Kidney capillary endothelial cell (primary cell): ENCODE measurements at regions not wholly inside any gene's neighbourhood (a gene's known extent, or its start where the extent isn't known, plus 50 kb on each side); places are given as distances from the start of the nearest gene placed in this dataset.
A peak's percentile ranks its signal among the peaks of the same experiment; 100 is the strongest.

ENCODE experiments used
- DNase-seq: peaks from one replicate; pipeline ENCODE4 v3.0.0-alpha.2; 2018; ENCODE audit warnings: low spot score

- DNase-seq: no peak
Measured at GRCh38 chr9:99590410-99590809, 231.3 kb upstream of the NR4A3 start.

DNA sequence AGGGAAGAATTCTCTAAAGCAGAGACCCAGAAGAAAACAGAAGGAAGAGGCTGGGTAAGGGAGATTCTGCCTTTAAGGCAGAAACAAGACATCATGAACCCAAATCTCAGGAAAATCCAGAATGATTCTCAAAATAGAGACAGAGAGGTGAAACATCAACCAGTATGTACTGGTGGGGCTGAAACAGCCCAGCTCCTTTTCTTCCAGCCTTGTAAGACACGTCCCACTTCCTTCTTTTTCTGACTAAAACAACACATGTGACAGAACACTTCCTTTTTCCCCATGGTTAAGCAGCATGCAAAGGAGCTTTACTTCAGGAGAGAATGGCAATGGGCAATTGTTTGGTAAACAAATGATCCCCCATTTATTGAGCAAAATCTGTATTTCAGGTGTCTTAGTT is 230.8 kb upstream of the NR4A3 start:
- peak; percentile 31 for DNase-seq

- DNase-seq: no peak
Measured at GRCh38 chr9:99591770-99592169, 229.9 kb upstream of the NR4A3 start.

DNA sequence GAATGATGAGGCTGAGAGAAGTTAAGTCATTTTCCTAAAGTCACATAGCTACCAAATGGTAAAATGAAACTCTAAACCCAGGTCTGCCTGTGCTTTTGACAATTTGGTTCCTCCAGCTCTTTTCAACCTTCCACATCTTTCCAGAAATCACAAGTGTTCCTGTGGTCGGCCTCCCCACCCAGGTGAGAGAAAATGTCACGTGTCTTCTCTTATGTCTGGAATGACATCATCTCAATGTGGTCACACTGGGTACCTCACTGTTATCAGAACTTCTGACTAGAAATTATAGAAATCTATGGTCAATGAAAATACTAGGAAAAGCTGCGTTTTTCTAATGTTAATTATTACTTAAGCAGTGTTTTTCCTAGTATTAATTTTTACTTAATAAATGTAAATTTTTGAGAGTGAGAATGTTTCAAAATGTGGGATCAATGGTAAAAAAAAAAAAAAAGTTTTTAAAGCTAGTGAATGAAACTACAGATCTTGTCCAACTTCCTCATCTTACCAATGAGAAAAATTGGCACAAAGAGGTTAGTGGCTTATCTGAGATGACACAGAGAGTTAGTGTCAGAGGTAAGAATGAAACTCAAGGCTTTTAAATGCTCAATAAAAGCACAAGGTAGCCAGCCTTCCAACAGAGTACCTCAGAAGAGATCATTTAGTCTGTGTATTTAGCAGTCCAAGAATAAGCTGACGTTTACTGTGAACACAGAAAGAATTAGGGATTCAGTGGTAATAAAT is 228.7 kb upstream of the NR4A3 start:
- DNase-seq: no peak

GRCh38 chr9:99593610-99594009 is 228.1 kb upstream of the NR4A3 start:
- DNase-seq: no peak

DNA sequence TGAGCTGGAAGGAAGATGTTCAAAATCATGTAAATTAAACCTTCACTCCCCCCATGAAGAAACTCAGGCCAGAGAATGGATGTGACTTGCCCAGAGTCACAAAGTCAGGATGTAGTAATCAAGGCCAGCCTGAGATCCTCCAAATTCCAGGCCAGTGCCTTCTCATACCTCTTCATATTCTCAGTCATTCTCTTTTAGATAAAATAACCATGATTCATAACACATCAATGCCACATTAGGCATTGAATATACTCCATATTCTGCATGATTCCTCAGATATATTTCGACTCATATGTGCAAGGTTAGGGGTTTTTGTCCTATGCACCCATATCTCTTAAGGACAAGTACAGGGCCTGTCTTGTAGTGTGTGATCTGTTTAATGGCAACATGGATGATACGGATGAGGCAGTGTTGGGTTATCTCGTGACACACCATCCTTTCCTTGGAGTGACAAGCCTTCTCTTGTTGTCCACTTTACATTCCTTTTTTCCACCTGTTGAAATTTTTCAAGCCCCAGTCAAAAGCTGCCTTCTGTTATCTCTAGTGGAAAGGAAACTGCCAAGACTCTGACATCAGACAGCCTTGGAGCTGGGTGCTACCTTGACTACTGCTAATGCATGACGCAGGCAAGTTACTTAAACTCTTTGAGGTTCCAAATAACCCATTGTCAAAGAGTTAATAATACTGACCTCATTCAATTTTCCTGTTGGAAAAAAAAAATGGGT is 227.5 kb upstream of the NR4A3 start:
- DNase-seq: no peak

- no peak for DNase-seq
Measured at GRCh38 chr9:99595796-99596195, 225.9 kb upstream of the NR4A3 start.

- no peak for DNase-seq
Measured at GRCh38 chr9:99601571-99602111, 220.0 kb upstream of the NR4A3 start.

DNA sequence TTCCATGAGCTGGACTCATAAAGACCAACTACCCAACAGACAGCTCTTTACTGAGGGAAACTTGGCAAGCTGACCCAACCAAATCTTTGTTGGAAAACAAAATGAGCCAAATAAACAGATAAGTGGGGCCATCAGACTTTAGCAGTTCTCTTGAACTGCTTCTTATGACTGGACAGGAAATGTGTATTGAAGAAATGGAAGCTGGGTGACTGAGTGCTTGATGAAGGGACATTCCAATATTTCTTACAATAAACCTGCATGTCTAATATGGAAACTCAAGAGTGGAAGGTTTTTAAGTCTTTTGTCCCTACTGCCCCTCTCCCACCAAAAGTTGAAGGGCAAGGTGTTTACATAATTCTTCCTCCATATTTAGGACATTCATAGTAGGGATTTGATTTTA is 218.8 kb upstream of the NR4A3 start:
- DNase-seq: no peak

DNA sequence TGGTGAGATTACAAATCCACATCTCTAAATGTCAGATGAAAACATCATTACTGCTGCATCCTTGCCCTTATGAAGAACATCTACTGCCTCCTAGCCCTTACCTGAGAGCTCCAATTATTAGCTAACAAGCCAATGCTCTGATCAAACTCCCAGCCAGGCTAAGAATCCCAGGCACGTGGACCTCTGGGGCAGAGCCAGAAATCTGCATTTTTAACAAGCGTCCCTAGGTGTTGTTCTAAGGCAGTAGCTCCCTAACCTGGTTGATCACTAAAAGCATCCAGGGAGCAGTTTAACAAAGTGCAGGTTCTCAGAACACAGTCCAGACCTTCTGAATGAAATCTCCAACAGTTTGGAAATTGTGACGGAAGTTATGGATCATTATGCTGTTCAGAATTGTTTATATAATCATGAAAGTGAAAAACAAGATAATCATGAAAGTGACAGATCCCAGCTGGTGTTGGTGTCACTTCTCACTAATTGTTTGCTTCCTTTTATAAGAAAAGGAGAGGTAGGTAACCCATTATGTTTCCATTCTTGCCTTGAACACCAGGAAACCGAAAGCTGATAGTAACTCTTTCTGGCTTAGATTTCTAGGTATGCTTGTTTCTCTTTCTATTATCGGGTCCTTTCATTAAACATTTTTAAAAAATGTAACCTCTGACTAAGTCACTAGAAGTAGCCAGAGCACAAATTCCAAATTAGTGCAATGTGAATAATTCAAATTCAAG is 216.5 kb upstream of the NR4A3 start:
- DNase-seq: no peak

DNA sequence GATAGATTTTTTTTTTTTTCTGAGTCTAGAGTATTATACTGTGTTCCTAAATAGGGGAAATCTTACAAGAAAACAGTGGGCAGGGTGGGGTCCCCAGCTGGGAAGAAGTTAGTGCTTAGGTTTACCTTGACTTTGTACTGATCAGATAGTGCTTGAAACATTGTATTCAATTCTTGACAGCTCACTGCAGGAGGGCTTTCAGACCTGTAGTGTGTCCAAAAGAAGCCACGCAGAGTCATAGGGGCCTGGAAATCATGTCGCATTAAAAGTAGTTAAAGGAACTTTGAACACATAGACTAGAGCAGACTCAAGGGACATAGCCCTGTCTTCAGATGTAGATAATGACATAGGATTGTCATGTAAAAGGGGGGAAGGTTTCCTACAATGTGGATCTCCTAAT is 215.4 kb upstream of the NR4A3 start:
- DNase-seq: no peak

DNA sequence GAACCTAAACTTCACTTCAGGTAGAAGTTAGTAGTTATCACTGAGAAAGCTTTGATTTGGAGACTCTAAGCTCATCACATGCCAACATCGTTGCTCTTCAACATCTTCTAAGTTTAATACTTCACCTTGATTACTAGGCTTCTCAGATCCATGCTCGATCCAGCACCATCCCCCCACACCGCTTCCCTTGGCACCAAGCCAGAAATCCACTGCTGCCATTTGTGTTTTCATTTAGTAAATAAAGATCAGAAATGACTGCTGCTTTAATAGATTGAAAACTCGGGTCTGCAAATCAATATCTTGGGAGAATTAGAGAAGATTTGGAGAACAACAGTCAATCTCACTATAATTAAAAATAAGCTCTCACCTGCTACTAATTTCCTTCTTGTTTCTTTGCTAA is 214.7 kb upstream of the NR4A3 start:
- no peak for DNase-seq

GRCh38 chr9:99607842-99608448 is 213.7 kb upstream of the NR4A3 start:
- DNase-seq: no peak

GRCh38 chr9:99614341-99614740 is 207.3 kb upstream of the NR4A3 start:
- no peak for DNase-seq

- DNase-seq: no peak
Measured at GRCh38 chr9:99621040-99621439, 200.6 kb upstream of the NR4A3 start.

- no peak for DNase-seq
Measured at GRCh38 chr9:99622679-99623078, 199.0 kb upstream of the NR4A3 start.

DNA sequence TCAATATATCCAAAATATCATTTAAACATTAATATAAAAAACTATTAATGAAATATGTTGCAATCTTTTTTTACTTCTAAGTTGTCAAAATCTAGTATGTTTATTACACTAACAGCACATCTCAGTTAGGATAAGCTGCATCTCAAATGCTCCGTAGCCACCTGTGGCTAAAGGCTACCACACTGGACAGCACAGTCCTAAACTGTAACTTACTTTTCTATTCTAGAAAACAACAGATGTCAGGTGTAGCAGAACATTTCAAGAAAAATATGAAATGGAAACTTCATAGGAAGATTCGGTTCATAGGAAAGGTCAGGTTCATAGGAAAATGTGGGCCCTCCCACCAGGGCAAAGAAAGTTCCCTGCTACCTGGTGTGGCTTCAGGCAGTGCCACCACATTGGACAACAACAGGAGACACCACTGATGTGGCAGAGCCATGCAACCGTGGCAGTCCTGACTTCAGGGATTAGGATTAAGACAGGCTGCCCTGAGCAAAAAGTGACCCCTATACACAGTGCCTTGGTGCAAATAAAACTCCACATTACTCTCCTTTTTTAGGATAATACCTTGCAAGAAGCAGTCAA is 197.8 kb upstream of the NR4A3 start:
- no peak for DNase-seq

GRCh38 chr9:99624499-99625233 is 197.0 kb upstream of the NR4A3 start:
- no peak for DNase-seq

DNA sequence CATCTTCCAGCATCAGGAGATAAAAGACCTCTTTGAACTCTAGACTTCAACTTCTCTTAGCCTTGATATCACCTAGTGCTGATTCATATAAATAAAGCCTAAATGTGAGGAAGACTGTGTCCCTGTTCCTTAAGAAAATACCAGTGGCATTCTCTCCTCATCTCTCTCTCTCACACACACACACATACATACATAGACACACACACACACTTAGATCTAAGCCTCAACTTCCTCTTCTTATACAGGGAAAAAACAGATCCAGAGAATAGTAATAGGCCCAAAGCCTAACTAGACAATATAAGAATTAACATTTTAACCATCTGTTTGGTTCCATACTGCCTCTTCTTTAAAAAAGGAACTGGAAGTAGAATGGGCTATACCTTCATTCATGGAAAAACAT is 195.3 kb upstream of the NR4A3 start:
- no peak for DNase-seq

DNA sequence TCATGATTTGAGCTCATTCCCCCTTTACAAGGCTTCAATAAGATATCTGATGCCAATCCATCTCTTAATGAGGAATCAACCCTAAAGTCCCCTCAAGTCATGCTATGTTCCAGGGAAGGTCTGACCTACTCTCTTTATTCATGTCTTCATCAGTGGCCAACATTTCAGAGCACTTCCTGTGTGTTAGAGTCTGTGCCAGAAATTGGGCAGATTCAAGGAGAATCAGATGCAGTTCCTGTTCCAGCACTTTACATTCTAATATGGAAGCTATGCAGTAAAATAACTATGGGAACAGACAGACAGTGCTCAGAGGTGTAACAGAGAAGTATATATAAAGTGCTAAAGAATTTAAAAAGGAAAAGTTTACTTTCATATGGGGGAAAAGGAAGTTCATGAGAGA is 193.4 kb upstream of the NR4A3 start:
- DNase-seq: no peak

DNA sequence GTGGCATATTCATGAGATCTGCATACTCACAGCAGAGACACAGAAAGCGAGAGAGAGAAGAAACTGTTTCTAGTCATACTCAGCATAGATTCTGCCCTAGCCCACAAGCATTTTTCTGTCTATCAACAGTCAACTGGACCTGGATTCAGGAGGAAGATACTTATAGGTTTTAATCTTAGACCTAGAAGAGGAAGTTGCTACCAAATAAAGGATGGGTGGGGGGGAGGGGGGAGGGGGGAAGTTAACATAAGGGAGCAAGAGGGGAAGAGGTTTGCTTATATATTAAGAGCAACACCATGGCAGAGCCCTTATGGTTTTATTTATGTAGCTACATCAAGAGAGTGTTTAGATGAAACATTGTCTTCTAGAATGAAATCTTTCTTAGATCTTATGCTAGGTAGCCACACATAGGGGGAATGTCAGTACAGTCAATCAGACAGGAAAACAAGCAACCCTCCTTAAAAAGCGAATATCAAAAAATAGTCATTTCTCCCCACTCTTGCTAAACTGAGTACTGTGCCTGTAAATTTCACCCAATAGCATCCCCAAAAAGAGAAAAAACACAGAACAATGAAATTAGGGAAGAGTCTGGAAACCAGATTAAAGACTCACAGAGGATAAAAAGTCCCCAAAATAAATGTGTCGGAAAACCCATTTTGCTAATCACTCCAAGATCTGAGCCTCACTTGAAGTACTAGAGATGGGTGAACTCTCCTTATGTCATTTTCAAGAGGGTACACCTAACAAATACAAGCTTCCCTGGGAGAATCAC is 192.7 kb upstream of the NR4A3 start:
- DNase-seq: no peak
